ENCODE measurements at regions not wholly inside any gene's neighbourhood (a gene's known extent, or its start where the extent isn't known, plus 50 kb on each side); places are given as distances from the start of the nearest gene placed in this dataset.
"Not testable (repeated sequence)": the region's sequence is repeated elsewhere in the genome, so short reads cannot be mapped to it uniquely, and the experiment has no call there.

DNA sequence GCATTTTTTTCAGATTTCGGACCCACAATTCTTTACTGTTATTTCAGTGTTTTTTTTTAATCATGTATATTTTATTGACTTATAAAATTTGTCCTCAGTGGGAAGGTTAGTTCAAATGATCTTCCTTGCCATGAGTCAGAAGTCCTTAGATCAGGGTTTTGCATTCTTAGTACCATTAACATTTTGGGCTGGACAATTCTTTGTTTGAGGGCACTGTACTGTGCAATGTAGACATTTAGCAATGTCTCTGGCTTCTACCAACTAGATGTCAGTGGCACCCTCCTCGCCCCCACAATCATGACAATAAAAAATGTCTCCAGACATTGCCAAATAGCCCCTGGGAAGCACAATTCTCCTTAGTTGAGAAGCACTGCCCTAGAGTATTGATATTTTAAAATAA is 176.6 kb downstream of the VEGFC start:
- no peak overlapping the region for H3K4me3 ChIP-seq (replicated peaks in 1 of 2; ENCODE audit: low read depth in 2 of 2, low read length in 2 of 2)
- TF ChIP-seq, protein P1, sequence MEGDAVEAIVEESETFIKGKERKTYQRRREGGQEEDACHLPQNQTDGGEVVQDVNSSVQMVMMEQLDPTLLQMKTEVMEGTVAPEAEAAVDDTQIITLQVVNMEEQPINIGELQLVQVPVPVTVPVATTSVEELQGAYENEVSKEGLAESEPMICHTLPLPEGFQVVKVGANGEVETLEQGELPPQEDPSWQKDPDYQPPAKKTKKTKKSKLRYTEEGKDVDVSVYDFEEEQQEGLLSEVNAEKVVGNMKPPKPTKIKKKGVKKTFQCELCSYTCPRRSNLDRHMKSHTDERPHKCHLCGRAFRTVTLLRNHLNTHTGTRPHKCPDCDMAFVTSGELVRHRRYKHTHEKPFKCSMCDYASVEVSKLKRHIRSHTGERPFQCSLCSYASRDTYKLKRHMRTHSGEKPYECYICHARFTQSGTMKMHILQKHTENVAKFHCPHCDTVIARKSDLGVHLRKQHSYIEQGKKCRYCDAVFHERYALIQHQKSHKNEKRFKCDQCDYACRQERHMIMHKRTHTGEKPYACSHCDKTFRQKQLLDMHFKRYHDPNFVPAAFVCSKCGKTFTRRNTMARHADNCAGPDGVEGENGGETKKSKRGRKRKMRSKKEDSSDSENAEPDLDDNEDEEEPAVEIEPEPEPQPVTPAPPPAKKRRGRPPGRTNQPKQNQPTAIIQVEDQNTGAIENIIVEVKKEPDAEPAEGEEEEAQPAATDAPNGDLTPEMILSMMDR (IDR thresholded peaks at IDR 0.05; ENCODE audit: low read depth, low read length): no peak
- no peak for DNase-seq (ENCODE audit: low read depth in 2 of 2)

GRCh38 chr4:176618138-176618537 is 174.6 kb downstream of the VEGFC start:
- TF ChIP-seq, protein P1 (IDR thresholded peaks at IDR 0.05; ENCODE audit: low read depth, low read length): no peak
- no peak for DNase-seq (ENCODE audit: low read depth in 2 of 2)
- no peak overlapping the region for H3K4me3 ChIP-seq (replicated peaks in 1 of 2; ENCODE audit: low read depth in 2 of 2, low read length in 2 of 2)

- no peak overlapping the region for H3K4me3 ChIP-seq (replicated peaks in 1 of 2; ENCODE audit: low read depth in 2 of 2, low read length in 2 of 2)
- DNase-seq (ENCODE audit: low read depth in 2 of 2): no peak
- TF ChIP-seq, protein P1 (IDR thresholded peaks at IDR 0.05; ENCODE audit: low read depth, low read length): no peak
These were observed 173.3 kb downstream of the VEGFC start for GRCh38 chr4:176619430-176619829.

- TF ChIP-seq, protein P1 (IDR thresholded peaks at IDR 0.05; ENCODE audit: low read depth, low read length): no peak
- H3K4me3 ChIP-seq (replicated peaks in 1 of 2; ENCODE audit: low read depth in 2 of 2, low read length in 2 of 2): no peak overlapping the region
- DNase-seq (ENCODE audit: low read depth in 2 of 2): peak; percentile 68 to 75
These were observed 170.3 kb downstream of the VEGFC start for GRCh38 chr4:176622251-176622948.

DNA sequence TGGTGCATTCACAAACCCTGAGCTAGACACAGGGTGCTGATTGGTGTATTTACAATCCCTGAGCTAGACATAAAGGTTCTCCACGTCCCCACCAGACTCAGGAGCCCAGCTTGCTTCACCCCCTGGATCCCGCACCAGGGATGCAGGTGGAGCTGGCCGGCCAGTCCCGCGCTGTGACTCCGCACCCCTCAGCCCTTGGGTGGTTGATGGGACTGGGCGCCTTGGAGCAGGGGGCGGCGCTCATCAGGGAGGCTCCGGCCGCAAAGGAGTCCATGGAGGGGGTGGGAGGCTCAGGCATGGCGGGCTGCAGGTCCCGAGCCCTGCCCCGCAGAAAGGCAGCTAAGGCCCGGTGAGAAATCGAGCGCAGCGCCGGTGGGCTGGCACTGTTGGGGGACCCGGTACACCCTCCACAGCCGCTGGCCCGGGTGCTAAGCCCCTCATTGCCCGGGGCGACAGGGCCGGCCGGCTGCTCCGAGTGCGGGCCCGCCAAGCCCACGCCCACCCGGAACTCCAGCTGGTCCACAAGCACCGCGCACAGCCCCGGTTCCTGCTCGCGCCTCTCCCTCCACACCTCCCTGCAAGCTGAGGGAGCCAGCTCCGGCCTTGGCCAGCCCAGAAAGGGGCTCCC is 167.6 kb downstream of the VEGFC start:
- DNase-seq (ENCODE audit: low read depth in 2 of 2); H3K4me3 ChIP-seq (replicated peaks in 1 of 2; ENCODE audit: low read depth in 2 of 2, low read length in 2 of 2): not testable (repeated sequence)

DNA sequence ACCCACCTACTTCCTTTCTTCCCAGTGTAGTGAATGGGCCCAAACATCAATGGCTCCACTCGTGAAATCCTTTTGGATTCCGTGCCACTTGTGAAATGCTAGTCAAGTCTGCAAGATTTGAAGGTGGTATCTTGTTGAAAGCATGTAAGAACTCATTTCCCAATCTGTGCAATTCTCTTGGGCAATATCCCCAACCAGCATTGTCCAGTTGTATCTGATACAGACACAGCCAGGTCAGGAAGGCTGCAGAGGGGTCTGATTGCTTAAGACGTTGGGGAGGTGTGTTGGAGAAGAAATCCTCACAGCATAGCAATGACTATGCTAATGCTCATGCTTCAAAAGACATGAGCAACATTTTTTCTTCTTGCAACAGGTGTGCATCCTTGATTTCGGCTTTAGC is 164.8 kb downstream of the VEGFC start:
- H3K4me3 ChIP-seq (replicated peaks in 1 of 2; ENCODE audit: low read depth in 2 of 2, low read length in 2 of 2): no peak overlapping the region
- TF ChIP-seq, protein P1 (IDR thresholded peaks at IDR 0.05; ENCODE audit: low read depth, low read length): no peak
- no peak for DNase-seq (ENCODE audit: low read depth in 2 of 2)

GRCh38 chr4:176631611-176632010 is 161.1 kb downstream of the VEGFC start:
- DNase-seq (ENCODE audit: low read depth in 2 of 2): no peak
- TF ChIP-seq, protein P1 (IDR thresholded peaks at IDR 0.05; ENCODE audit: low read depth, low read length): no peak
- H3K4me3 ChIP-seq (replicated peaks in 1 of 2; ENCODE audit: low read depth in 2 of 2, low read length in 2 of 2): no peak overlapping the region
